HepG2 (cell line): ENCODE measurements at regions not wholly inside any gene's neighbourhood (a gene's known extent, or its start where the extent isn't known, plus 50 kb on each side); places are given as distances from the start of the nearest gene placed in this dataset.

Experiments used
- ATAC-seq: fragments of 200-7000 bp; cut with Tn5 transposase; 3 replicates; pipeline ENCODE4 v1.9.1; 2020; ENCODE audit warnings: mild to moderate bottlenecking, moderate library complexity
- BruUV-seq: library from RNA; stranded (reverse); fragments of 400-500 nt; replicated peaks from 2 replicates; lab custom pipeline; 2021; lab: Mats Ljungman, UMichigan
- CTCF ChIA-PET: fragments of 300-600 bp; formaldehyde crosslinking; extraction: SDS; loops from one replicate; lab custom pipeline; 2021; ENCODE audit warnings: low total read pairs, inconsistent platforms, low intra/inter-chr PET ratio; lab: Yijun Ruan, JAX
- POLR2A ChIA-PET: fragments of 350-600 bp; sonication (Branson Sonifier 250); formaldehyde crosslinking; loops from one replicate; lab custom pipeline; 2020; ENCODE audit warnings: antibody characterized with exemption, inconsistent platforms; lab: Yijun Ruan, JAX
- DNase-seq: peaks from one replicate; pipeline ENCODE4 v3.0.0-alpha.2; 2015; ENCODE audit warnings: low spot score
- FAIRE-seq: peaks from 3 replicates; lab custom pipeline; 2011; peaks lifted over from hg19 to GRCh38; lab: Jason Lieb, UNC
- H2AFZ ChIP-seq: one replicate; pipeline ENCODE4 v1.6.1; 2011; ENCODE audit warnings: low read length, inconsistent platforms
- H3K27ac ChIP-seq: fragments of 300-600 bp; 3 replicates; pipeline ENCODE4 v1.8.0; 2011; ENCODE audit warnings: mixed run types, mild to moderate bottlenecking, mixed read lengths, low read length, inconsistent platforms; ENCODE audit not compliant: insufficient read depth; ENCODE audit errors: extremely low read length
- H3K27me3 ChIP-seq, 2 experiments: fragments of 200-600 bp in 1 of 2; 2 replicates in 1 of 2; 3 replicates in 1 of 2; pipeline versions ENCODE4 v1.6.0 to v1.8.0; 2011; ENCODE audit warnings: low read length in 2 of 2, mild to moderate bottlenecking in 2 of 2, moderate library complexity in 2 of 2, inconsistent platforms in 1 of 2; ENCODE audit not compliant: insufficient read depth in 2 of 2, control insufficient read depth in 1 of 2
- H3K36me3 ChIP-seq, 2 experiments: fragments of 200-600 bp in 1 of 2; replicated peaks in 1 of 2; 2 replicates in 1 of 2; 3 replicates in 1 of 2; pipeline versions ENCODE4 v1.5.1 to v1.8.0; 2011; ENCODE audit warnings: low read length in 2 of 2, inconsistent platforms in 1 of 2; ENCODE audit not compliant: insufficient read depth in 2 of 2, control insufficient read depth in 1 of 2
- H3K4me1 ChIP-seq: 2 replicates; pipeline ENCODE4 v1.5.1; 2012; ENCODE audit warnings: low read length, inconsistent platforms; ENCODE audit not compliant: insufficient read depth
- H3K4me2 ChIP-seq: 2 replicates; pipeline ENCODE4 v1.6.0; 2011; ENCODE audit warnings: low read depth, low read length, inconsistent platforms
- H3K4me3 ChIP-seq, 3 experiments: fragments of 200-600 bp in 1 of 3; sonication (generic), shearing (Covaris generic) in 1 of 3; replicated peaks in 1 of 3; 2 replicates each; pipeline ENCODE4 v1.5.1; 2011 to 2016; ENCODE audit warnings: low read length in 3 of 3, inconsistent platforms in 2 of 3, low read depth in 2 of 3, mild to moderate bottlenecking in 2 of 3, control low read depth in 1 of 3, mixed read lengths in 1 of 3; ENCODE audit not compliant: insufficient read depth in 1 of 3
- H3K79me2 ChIP-seq: one replicate; pipeline ENCODE4 v1.6.1; 2011; ENCODE audit warnings: low read length, inconsistent platforms; ENCODE audit not compliant: insufficient read depth
- H3K9ac ChIP-seq: 2 replicates; pipeline ENCODE4 v1.6.0; 2011; ENCODE audit warnings: mild to moderate bottlenecking, low read depth, low read length, inconsistent platforms; ENCODE audit not compliant: insufficient read depth
- H3K9me3 ChIP-seq: 2 replicates; pipeline ENCODE4 v1.5.1; 2012; ENCODE audit warnings: mild to moderate bottlenecking, low read length
- H4K20me1 ChIP-seq: 2 replicates; pipeline ENCODE4 v1.6.0; 2011; ENCODE audit warnings: inconsistent platforms, mild to moderate bottlenecking, low read length, moderate library complexity; ENCODE audit not compliant: insufficient read depth
- FOXJ3 ChIP-seq: sonication (generic); formaldehyde crosslinking; IDR thresholded peaks from 2 replicates; pipeline ENCODE4 v1.4.0; 2020; ENCODE audit warnings: missing genetic modification reagents, mild to moderate bottlenecking, borderline replicate concordance
- KLF13 ChIP-seq: sonication (generic); formaldehyde crosslinking; IDR thresholded peaks from 2 replicates; pipeline ENCODE4 v1.4.0; 2020; ENCODE audit warnings: mild to moderate bottlenecking, missing genetic modification reagents
- MTA1 ChIP-seq: sonication (generic); formaldehyde crosslinking; IDR thresholded peaks from 2 replicates; pipeline ENCODE4 v1.4.0; 2020; ENCODE audit warnings: missing genetic modification reagents, mild to moderate bottlenecking, borderline replicate concordance
- NFYB ChIP-seq: sonication (generic); formaldehyde crosslinking; IDR thresholded peaks from 2 replicates; pipeline ENCODE4 v1.4.0; 2020; ENCODE audit warnings: missing genetic modification reagents
- SNAPC5 ChIP-seq: sonication (generic); formaldehyde crosslinking; IDR thresholded peaks from 2 replicates; pipeline ENCODE4 v1.8.1; 2023; ENCODE audit warnings: mild to moderate bottlenecking, missing genetic modification reagents, borderline replicate concordance
- SNRNP70 ChIP-seq: fragments of 200-400 bp; formaldehyde crosslinking; IDR thresholded peaks from 2 replicates; pipeline ENCODE4 v1.6.1; 2017; ENCODE audit warnings: mild to moderate bottlenecking, low read depth, low read length, moderate library complexity
- TCF7L2 ChIP-seq: IDR thresholded peaks from 2 replicates; pipeline ENCODE4 v1.6.1; 2011; ENCODE audit warnings: mild to moderate bottlenecking, low read depth, low read length, moderate library complexity
- ZNF260 ChIP-seq: sonication (generic); formaldehyde crosslinking; IDR thresholded peaks from 2 replicates; pipeline ENCODE4 v1.4.0; 2020; ENCODE audit warnings: missing genetic modification reagents, low read depth, mild to moderate bottlenecking, borderline replicate concordance
- ZNF263 ChIP-seq: sonication (generic); formaldehyde crosslinking; IDR thresholded peaks from 2 replicates; pipeline ENCODE4 v1.4.0; 2020; ENCODE audit warnings: missing genetic modification reagents
- ZNF441 ChIP-seq: sonication (generic); formaldehyde crosslinking; IDR thresholded peaks from 2 replicates; pipeline ENCODE4 v1.7.0; 2021; ENCODE audit warnings: missing genetic modification reagents, borderline replicate concordance
- ZNF496 ChIP-seq: sonication (generic); formaldehyde crosslinking; IDR thresholded peaks from 2 replicates; pipeline ENCODE4 v1.8.1; 2023; ENCODE audit warnings: mild to moderate bottlenecking, moderate library complexity, missing genetic modification reagents; ENCODE audit not compliant: insufficient replicate concordance
- ZNF780A ChIP-seq: sonication (generic); formaldehyde crosslinking; IDR thresholded peaks from 2 replicates; pipeline ENCODE4 v1.8.0; 2022; ENCODE audit warnings: mild to moderate bottlenecking, missing genetic modification reagents, moderate library complexity
- WGBS: methylation state at CpG from one replicate; pipeline ENCODE4 v1.1.6; 2017; ENCODE audit warnings: low lambda C conversion rate; 5-methylcytosine and 5-hydroxymethylcytosine counted together
- in situ Hi-C: cut with HindIII; loops from 2 replicates; pipeline ENCODE4 v1.10.0; 2017; ENCODE audit warnings: low pct_unique_long_range_greater_than_20kb; ENCODE audit not compliant: extremely low pct_ligation_motif_present
- intact Hi-C: fragments of 100-400 bp; cut with micrococcal nuclease; formaldehyde crosslinking; loops from one replicate; pipeline ENCODE4 v1.10.0; 2022; ENCODE audit not compliant: unreplicated experiment
- TF ChIP-seq, protein P1 (sequence below): sonication (generic); formaldehyde crosslinking; IDR thresholded peaks from 2 replicates; pipeline ENCODE4 v1.4.0; 2020; ENCODE audit warnings: missing genetic modification reagents
- TF ChIP-seq, protein P2 (sequence below): sonication (generic); formaldehyde crosslinking; IDR thresholded peaks from 2 replicates; pipeline ENCODE4 v1.5.0; 2020; ENCODE audit warnings: mild to moderate bottlenecking, missing genetic modification reagents

DNA sequence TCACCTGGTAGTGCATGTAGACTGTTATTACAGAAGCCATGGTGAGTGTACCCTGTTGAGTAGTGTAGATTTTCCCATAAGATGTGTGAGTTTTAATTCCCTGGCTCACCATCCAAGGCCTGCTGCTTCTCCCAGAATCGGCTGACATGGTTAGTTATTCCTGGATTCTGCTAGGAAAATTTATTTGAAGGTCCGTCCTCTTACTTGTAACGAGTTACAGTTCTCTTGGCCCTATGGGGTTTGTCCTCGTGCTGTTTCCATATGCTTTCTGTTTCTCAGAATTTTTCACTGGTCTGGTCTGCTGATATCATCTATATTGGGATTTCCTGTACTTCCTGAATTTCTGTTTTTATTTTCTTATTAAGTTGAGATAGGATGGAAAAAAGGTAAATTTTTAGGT, 423.3 kb upstream of the RGS6 start:
- no peaks in the 10 kb centered on the region for H3K27me3 ChIP-seq
- no peak overlapping the region for H2AFZ ChIP-seq
- H3K9me3 ChIP-seq = no peaks in the 10 kb centered on the region
- DNase-seq (no peak), FAIRE-seq (no peak), ATAC-seq (no peak)
- in situ Hi-C loops = no loop called here
- H3K27ac ChIP-seq = no peak overlapping the region
- H3K9ac ChIP-seq = no peak overlapping the region
- POLR2A ChIA-PET = no interaction called here
- BruUV-seq = no TSS peak
- H4K20me1 ChIP-seq = no peaks in the 10 kb centered on the region
- H3K79me2 ChIP-seq = no peaks in the 10 kb centered on the region
- H3K4me3 ChIP-seq = no peak overlapping the region
- H3K4me1 ChIP-seq = no peaks in the 10 kb centered on the region
- no peak overlapping the region for H3K4me2 ChIP-seq
- 97% methylated on average over 4 of the region's 4 CpGs for WGBS
- TF ChIP-seq, protein P1, sequence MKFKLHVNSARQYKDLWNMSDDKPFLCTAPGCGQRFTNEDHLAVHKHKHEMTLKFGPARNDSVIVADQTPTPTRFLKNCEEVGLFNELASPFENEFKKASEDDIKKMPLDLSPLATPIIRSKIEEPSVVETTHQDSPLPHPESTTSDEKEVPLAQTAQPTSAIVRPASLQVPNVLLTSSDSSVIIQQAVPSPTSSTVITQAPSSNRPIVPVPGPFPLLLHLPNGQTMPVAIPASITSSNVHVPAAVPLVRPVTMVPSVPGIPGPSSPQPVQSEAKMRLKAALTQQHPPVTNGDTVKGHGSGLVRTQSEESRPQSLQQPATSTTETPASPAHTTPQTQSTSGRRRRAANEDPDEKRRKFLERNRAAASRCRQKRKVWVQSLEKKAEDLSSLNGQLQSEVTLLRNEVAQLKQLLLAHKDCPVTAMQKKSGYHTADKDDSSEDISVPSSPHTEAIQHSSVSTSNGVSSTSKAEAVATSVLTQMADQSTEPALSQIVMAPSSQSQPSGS (CRISPR knock-in tag) = no peak
- TF ChIP-seq MTA1 (CRISPR knock-in tag) (no peak), SNRNP70 (no peak), SNAPC5 (no peak), KLF13 (CRISPR knock-in tag) (no peak), TCF7L2 (no peak), ZNF260 (CRISPR knock-in tag) (no peak), NFYB (CRISPR knock-in tag) (no peak), ZNF263 (CRISPR knock-in tag) (no peak), ZNF441 (CRISPR knock-in tag) (no peak), FOXJ3 (CRISPR knock-in tag) (no peak), ZNF780A (CRISPR knock-in tag) (no peak), ZNF496 (CRISPR knock-in tag) (no peak)
- TF ChIP-seq, protein P2, sequence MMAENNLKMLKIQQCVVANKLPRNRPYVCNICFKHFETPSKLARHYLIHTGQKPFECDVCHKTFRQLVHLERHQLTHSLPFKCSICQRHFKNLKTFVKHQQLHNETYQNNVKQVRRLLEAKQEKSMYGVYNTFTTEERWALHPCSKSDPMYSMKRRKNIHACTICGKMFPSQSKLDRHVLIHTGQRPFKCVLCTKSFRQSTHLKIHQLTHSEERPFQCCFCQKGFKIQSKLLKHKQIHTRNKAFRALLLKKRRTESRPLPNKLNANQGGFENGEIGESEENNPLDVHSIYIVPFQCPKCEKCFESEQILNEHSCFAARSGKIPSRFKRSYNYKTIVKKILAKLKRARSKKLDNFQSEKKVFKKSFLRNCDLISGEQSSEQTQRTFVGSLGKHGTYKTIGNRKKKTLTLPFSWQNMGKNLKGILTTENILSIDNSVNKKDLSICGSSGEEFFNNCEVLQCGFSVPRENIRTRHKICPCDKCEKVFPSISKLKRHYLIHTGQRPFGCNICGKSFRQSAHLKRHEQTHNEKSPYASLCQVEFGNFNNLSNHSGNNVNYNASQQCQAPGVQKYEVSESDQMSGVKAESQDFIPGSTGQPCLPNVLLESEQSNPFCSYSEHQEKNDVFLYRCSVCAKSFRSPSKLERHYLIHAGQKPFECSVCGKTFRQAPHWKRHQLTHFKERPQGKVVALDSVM (CRISPR knock-in tag) = no peak
- TF ChIP-seq, all 625 proteins: peak for 0
- intact Hi-C loops = no loop called here
- CTCF ChIA-PET = no interaction called here
- H3K36me3 ChIP-seq = no peaks in the 10 kb centered on the region
